Breast epithelium (tissue), 3 donors: ENCODE measurements at regions not wholly inside any gene's neighbourhood (a gene's known extent, or its start where the extent isn't known, plus 50 kb on each side); places are given as distances from the start of the nearest gene placed in this dataset.

ENCODE experiments used
- CTCF ChIP-seq, 3 donors: fragments of 450-650 bp; IDR thresholded peaks; one replicate each; pipeline ENCODE4 v1.5.1; 2016 to 2017; ENCODE audit warnings: antibody characterized with exemption in 3 of 3, mild to moderate bottlenecking in 3 of 3, moderate library complexity in 3 of 3
- POLR2AphosphoS5 ChIP-seq, 3 donors: sonication (generic); formaldehyde crosslinking; IDR thresholded peaks; one replicate each; pipeline ENCODE4 v1.6.1; 2017; ENCODE audit warnings: antibody characterized with exemption in 3 of 3

DNA sequence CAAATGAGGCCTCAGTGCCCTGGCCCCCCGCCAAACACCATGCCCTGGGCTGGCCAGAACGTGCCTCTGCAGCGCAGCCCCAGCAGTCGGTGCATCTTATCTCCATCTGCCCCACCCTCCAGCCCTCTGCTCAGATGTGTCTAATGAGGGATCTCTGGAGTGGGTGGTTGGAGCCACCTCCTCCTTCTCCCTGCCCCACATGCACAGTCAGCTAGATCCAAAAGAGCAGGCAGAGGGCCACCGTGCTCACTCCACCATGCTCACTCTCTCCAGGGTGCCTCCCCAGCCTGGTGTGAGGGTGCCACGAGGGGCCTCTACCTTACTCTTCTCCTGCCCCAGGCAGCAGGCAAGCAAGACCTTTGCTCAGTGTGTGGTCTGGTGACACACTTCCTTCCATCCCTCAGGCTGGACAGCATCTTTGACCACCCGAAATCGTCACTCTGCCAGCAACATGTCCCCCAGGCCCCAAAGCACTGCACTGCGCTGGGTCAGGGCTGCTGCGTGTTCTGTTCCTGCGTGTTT lies 266.1 kb upstream of the HDAC4 start:
- no peak for TF ChIP-seq CTCF (IDR thresholded peaks at IDR 0.05)
- TF ChIP-seq POLR2AphosphoS5 (IDR thresholded peaks at IDR 0.05) = no peak
